ENCODE measurements at regions not wholly inside any gene's neighbourhood (a gene's known extent, or its start where the extent isn't known, plus 50 kb on each side); places are given as distances from the start of the nearest gene placed in this dataset.
"Not testable (repeated sequence)": the region's sequence is repeated elsewhere in the genome, so short reads cannot be mapped to it uniquely, and the experiment has no call there.

DNA sequence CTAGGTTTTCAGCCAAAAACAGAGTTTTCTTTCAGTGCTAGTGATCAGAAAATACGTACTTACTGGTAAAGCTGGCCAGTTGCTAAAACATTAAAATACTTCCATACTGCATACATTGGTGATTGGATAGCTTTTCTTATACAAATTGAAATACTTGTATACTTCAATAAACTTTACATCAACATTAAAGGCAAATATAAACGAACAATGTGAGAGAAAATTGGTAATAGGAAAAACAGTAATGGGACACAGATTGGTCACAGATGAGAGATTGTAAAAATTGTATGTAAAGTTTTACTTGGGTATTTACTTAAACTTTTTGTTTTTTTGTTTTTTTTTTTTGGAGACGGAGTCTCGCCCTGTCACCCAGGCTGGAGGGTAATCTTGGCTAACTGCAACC is 391.7 kb downstream of the TFEC start:
- no peak for DNase-seq

DNA sequence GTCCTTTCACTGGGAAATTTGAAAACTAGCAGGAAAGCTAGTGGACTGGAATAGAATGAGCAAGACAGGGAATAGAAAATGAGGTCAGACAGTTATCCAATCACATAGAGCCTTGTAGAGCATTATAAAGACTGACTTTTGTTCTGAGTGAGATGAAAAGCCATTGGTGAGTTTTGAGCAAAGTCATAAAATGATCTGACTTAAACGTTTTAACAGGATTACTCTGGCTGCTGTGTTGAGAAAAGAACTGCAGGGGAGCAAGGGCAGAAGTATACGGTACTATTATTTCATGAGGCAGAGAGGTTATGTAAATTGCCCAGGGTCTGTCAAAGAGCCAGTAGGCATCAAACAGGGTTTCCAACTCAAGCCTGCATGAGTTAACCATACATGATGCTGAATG is 393.4 kb downstream of the TFEC start:
- DNase-seq = no peak

DNA sequence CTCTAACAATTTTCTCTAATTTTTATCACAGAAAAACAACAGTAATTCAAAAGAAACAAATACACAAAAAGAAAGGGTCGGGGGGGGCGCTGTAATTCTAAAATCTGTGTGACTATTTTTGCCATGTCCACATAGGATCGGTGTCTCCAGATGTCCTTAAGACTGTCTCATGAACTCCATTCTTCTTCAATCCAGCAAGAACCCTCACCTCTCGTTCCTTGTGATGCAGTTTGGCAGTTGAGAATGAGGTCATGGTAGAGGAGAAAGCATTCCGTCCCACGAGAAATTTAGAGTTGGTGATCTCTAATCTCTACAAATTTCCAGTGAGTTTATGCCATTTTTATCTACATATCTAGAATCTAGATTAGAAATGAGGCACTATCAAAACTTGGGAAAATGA is 394.7 kb downstream of the TFEC start:
- no peak for DNase-seq

DNA sequence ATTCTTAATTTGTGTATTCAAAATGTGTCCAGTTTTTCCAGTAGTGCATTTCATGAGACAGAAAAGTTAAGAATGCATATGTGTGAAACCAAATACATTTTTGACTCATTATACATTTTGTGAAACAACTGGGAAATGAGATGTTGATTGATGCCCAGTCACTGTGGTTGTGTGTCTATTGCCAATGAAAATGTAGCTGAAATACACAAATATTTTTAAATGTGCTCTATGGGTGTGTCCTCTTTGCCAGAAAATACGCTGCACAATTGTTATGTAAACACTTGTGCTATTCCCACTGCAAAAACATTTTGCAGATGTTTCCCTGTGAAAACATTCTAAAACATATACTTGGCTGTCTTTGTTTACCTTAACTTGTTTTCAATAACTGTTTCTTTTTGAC is 395.2 kb downstream of the TFEC start:
- no peak for DNase-seq

- no peak for DNase-seq
These were observed 395.9 kb downstream of the TFEC start for GRCh38 chr7:115634633-115635032.

DNA sequence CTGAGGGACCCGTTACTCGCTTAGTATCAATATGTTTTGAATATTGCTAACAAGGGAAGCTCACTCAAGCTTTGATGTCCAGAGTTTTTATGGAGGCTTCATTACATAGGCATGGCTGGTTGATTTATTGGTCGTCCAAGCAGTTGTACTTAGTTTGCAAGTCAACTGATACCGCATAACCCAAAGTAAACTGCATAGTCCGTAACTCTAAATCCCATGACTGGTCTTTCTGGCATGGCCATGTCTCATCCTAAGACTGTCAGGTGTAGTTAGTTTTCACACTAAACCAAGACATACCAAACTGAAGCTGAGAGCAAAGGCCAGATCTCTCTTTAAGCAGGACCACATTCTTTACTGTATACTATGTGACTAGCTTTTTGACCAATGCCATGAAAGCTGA is 397.9 kb downstream of the TFEC start:
- no peak for DNase-seq

- no peak for DNase-seq
These were observed 398.8 kb downstream of the TFEC start for GRCh38 chr7:115631782-115632181.

DNA sequence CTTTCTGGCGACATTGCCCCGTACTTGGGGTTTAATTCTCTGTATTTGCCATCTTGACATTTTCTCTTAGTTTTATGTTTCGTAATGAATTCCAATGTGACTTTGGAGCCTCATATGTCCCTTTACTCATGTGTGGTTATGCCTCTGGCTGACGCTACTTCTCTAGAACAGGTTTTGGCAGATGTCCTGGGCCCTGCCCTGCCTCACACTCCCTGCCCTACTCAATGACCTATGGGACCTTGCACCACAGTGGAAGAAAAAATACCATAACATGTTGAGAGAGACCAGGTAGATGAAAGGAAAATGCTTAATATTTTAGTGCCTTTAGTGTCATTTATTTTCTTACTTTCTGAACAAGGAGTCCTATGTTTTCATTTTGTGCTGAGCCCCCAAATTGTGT is 400.5 kb downstream of the TFEC start:
- DNase-seq = no peak

DNA sequence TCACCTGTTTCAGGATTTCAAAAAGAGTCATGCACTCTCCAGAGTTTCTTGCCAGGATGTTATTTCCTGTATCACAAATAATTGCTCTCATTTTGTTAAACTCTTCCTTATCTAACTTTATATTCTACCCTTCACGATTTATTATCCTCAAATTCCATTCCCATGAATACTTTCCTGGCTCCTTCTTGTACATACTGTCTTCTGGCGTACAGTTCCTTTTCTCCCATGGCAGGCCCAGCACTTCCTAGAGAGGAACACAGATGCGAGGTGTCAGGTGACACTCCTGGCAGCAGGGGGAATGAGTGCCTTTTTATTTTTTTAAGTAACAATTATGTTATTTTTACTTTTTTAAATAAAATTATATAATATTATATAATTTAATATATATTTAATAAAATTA is 411.9 kb downstream of the TFEC start:
- no peak for DNase-seq

DNA sequence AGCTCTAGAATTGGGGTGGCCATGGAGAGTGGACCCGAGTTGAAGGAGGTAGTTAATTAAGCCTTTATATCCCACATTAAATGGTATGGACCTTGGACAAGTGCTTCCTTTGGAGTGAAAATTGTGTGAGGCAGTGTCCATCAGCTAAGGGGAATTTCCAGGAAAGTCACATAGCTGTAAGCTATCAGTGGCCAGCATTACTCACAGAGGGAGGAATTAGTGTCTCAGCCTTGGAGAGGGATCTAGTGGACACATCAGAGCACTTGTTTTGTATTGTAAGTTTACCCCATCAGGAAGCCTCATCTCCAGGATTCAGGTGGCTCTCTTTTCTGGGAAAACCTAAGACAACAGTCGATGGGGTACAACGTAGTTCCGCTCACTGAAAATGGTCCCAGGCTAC is 416.7 kb downstream of the TFEC start:
- no peak for DNase-seq

DNA sequence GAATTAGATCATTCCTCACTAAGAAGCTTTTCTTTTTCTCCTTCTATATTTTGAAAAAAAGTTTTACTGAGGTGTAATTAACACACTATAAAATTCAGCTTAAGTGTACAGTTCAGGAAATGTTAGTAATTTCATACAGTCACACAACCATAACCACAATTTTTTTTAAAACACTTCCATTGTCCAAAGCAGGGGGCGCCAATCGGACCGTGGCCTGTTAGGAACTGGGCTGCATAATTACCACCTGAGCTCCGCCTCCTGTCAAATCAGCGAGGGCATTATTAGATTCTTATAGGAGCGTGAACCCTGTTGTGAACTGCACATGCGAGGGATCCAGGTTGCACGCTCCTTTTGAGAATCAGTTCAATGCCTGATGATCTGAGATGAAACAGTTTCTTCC is 427.1 kb downstream of the TFEC start:
- no peak for DNase-seq

GRCh38 chr7:115600207-115600606 is 430.4 kb downstream of the TFEC start:
- DNase-seq = no peak

- DNase-seq = not testable (repeated sequence)
These were observed 431.4 kb downstream of the TFEC start for GRCh38 chr7:115599184-115599583.

GRCh38 chr7:115597220-115597619 is 433.3 kb downstream of the TFEC start:
- DNase-seq = not testable (repeated sequence)

DNA sequence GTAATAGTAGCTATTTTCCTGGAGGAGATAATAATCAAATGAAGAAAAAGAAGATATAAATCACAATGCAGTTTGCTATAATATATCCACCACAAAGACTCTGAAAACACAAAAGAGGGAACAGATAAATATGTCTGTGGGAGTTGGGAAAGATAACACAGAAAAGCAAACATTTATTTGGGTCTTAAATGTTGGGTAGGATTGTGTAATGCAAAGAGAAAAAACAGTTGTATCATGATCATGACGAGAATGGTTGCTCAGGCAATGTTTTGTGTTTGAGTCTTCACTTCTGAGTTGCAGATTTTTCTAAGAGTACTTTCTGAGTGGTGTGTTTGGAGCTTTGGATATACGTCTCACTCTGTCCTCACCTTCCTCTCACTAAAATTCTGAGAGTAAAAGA is 437.5 kb downstream of the TFEC start:
- no peak for DNase-seq

- DNase-seq = no peak
These were observed 445.4 kb downstream of the TFEC start for GRCh38 chr7:115585015-115585718.

DNA sequence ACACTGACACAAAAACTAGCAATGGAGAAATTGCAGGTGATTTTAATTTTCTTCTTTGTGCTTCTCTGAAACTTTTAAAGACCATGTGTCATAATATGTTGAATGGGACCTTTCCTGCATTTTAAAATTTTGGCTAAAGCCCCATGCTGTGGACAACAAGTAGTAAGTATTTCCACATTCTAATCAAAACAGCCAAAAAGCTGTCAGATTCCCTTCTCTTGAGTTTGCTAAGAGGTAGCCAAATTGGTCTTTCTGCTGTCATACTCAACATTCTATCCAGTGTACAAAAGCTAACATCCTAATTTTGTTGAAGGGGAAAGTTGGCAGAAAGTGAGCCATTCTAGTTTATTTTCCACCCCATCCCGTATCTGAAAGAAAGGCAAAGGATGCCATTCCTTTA is 447.6 kb downstream of the TFEC start:
- DNase-seq = no peak

DNA sequence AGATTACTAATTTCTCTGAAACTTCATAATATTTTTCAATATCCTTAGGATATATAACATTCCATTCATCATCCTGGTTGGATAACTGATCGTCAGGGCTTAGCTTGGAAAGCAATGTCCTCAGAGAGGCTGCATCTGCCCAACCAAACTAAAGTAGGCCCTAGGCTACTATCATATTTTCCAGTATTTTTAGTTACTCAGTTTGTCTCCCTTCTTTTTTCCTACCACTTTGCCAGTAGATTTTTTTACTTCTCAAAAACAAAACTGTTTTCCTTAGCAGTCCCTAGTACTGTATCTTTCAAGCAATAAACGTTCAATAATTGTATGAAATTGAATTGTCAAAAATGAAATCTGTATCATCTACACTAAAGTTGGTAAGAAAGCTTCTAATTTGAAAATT is 452.0 kb downstream of the TFEC start:
- DNase-seq = no peak

GRCh38 chr7:115574681-115575291 is 455.8 kb downstream of the TFEC start:
- no peak for DNase-seq

DNA sequence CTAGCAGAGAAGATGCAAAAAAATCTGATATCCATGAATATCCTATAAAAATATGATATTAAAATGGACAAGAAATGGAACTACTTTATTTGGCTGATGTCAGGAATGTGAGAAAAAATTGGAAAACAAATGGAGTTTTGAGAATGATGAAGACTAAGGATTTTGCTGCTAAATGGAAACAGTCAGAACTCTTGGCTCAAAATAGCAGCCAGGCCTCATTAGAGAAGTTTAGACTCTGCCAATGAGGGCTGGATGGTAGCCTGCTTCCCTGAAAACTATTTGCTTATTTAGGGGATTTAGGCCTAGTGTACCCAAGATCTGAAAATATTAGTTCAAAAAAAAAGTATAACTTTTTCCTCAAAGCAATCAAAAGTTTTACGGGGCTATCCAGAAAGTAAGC is 458.5 kb downstream of the TFEC start:
- DNase-seq = no peak

DNA sequence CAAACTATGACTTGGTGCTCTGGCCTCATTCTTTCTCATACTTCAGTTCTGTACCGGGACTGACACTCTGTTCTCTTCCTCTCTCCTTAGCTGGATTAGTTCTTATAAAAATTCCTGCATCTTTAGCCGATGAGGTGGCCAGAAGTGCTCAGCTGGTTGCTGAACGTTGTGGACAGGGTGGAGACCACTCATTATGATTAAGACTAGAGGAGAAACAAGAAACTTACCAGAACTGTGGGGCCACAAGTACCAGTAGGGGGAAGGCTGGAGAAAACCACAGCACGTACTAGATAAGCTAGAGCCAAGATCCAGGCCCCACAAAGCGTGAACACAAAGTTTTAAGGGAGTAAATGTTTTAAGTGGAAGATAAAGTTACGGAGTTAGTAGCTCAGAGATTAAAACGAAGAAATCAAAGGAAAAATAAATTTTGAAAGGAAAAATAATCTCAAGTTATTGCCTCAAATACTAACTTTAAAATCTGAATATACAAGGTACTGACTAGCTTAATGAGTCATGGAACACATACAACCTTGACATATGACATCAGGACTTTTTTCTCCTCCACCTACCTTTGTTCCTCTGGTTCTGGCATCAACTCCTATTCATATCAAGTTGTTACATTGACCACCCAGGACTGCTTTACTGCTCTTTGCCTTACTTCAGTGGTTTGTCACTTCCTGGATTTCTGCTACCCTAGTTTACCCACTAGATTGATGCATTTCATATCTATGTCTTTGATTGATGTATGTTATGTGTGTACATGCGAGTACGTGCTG is 469.0 kb downstream of the TFEC start:
- no peak for DNase-seq

- DNase-seq = no peak
These were observed 470.7 kb downstream of the TFEC start for GRCh38 chr7:115559877-115560276.

GRCh38 chr7:115558161-115558560 is 472.4 kb downstream of the TFEC start:
- no peak for DNase-seq

GRCh38 chr7:115557296-115557695 is 473.3 kb downstream of the TFEC start:
- DNase-seq = not testable (repeated sequence)

Measured in T-helper 2 cell (primary cell).